ENCODE measurements at regions not wholly inside any gene's neighbourhood (a gene's known extent, or its start where the extent isn't known, plus 50 kb on each side); places are given as distances from the start of the nearest gene placed in this dataset.

- DNase-seq (ENCODE audit: low spot score), result no peak
- no peak overlapping the region for H3K27ac ChIP-seq
- H3K36me3 ChIP-seq, result no peaks in the 10 kb centered on the region
- intact Hi-C loops (cut with DNase I), result no loop called here
- TF ChIP-seq POLR2A (IDR thresholded peaks at IDR 0.05), result no peak
- no peak for TF ChIP-seq POLR2AphosphoS5 (IDR thresholded peaks at IDR 0.05)
- no peak for TF ChIP-seq CTCF (IDR thresholded peaks at IDR 0.05)
- H3K4me1 ChIP-seq (replicated peaks), result no peaks in the 10 kb centered on the region
- H3K27me3 ChIP-seq (replicated peaks; ENCODE audit: insufficient read depth), result no peaks in the 10 kb centered on the region
- no peaks in the 10 kb centered on the region for H3K9me3 ChIP-seq
- H3K4me3 ChIP-seq, result no peak overlapping the region
- 68% methylated on average over 8 of the region's 8 CpGs for WGBS
These were observed 482.5 kb downstream of the QKI start for GRCh38 chr6:163897030-163897429.

- no peaks in the 10 kb centered on the region for H3K9me3 ChIP-seq
- no peak overlapping the region for H3K4me3 ChIP-seq
- intact Hi-C loops (cut with DNase I), result no loop called here
- no peaks in the 10 kb centered on the region for H3K27me3 ChIP-seq (replicated peaks; ENCODE audit: insufficient read depth)
- no peaks in the 10 kb centered on the region for H3K36me3 ChIP-seq
- no peak overlapping the region for H3K27ac ChIP-seq
- TF ChIP-seq CTCF (IDR thresholded peaks at IDR 0.05), result no peak
- no peak for TF ChIP-seq POLR2A (IDR thresholded peaks at IDR 0.05)
- no peak for TF ChIP-seq POLR2AphosphoS5 (IDR thresholded peaks at IDR 0.05)
- H3K4me1 ChIP-seq (replicated peaks), result no peaks in the 10 kb centered on the region
- DNase-seq (ENCODE audit: low spot score), result no peak
These were observed 480.6 kb downstream of the QKI start for GRCh38 chr6:163895162-163895561.

GRCh38 chr6:163893609-163894189, 479.2 kb downstream of the QKI start:
- Histone ChIP-seq H3K9me3 (no peaks in the 10 kb centered on the region), H3K4me1 (replicated peaks) (no peaks in the 10 kb centered on the region), H3K4me3 (no peak overlapping the region), H3K27me3 (replicated peaks; ENCODE audit: insufficient read depth) (no peaks in the 10 kb centered on the region), H3K36me3 (no peaks in the 10 kb centered on the region), H3K27ac (no peak overlapping the region)
- WGBS, result 67% methylated on average over 4 of the region's 4 CpGs
- DNase-seq (ENCODE audit: low spot score), result no peak
- TF ChIP-seq POLR2A (IDR thresholded peaks at IDR 0.05), result no peak
- TF ChIP-seq CTCF (IDR thresholded peaks at IDR 0.05), result no peak
- no peak for TF ChIP-seq POLR2AphosphoS5 (IDR thresholded peaks at IDR 0.05)
- intact Hi-C loops (cut with DNase I), result no loop called here

DNA sequence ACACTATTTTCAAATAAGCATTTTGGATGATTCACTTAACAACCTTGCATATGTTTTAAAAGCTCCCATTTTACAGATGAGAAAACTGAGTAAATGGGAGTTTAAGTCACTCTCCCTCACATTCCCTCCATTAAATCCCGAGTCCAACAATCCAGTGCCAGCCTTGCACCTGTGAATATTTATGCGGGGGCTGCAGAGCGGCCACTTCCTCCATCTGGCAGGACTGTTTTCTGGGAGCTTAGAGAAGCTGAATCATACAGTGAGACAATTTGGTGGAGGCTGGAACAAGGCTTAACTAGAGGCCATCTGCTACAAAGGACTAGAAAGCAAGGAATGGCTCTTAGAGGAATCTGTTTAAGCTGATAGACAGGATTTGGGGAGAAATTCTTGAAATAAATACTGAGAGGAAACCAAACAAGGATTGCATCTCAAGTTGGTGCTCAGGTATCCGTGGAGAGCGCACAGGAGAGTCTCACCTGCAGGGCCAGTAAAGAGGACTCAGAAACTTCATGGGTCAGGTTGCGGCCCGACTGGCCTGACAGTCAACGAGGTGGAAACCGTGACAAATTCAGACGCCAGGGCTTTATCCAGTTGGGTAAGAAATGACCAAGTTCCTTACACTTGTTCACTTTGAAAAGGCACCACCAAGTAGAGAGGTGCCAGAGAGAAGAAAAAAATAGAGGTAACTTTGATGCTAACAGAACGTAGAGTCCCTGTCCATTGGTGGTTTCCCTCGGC, 478.5 kb downstream of the QKI start:
- Histone ChIP-seq H3K9me3 (no peaks in the 10 kb centered on the region), H3K4me3 (no peak overlapping the region), H3K27me3 (replicated peaks; ENCODE audit: insufficient read depth) (no peaks in the 10 kb centered on the region), H3K4me1 (replicated peaks) (no peaks in the 10 kb centered on the region), H3K36me3 (no peaks in the 10 kb centered on the region), H3K27ac (no peak overlapping the region)
- TF ChIP-seq CTCF (IDR thresholded peaks at IDR 0.05) (no peak), POLR2AphosphoS5 (IDR thresholded peaks at IDR 0.05) (no peak), POLR2A (IDR thresholded peaks at IDR 0.05) (no peak)
- DNase-seq (ENCODE audit: low spot score), result no peak
- intact Hi-C loops (cut with DNase I), result no loop called here
- 81% methylated on average over 12 of the region's 12 CpGs for WGBS
